ENCODE measurements at regions not wholly inside any gene's neighbourhood (a gene's known extent, or its start where the extent isn't known, plus 50 kb on each side); places are given as distances from the start of the nearest gene placed in this dataset.

- no peak overlapping the region for H3K4me3 ChIP-seq (ENCODE audit: control insufficient read depth, low read depth, low read length)
- no peak for DNase-seq (ENCODE audit: low read depth)
- TF ChIP-seq CTCF (conservative IDR thresholded peaks at IDR 0.05; ENCODE audit: control insufficient read depth, insufficient read depth, low read depth, low read length): no peak
These were observed 82.0 kb upstream of the TSHZ2 start for GRCh38 chr20:52890130-52890529.

- peak; percentile 84 for DNase-seq (ENCODE audit: low read depth)
- no peak overlapping the region for H3K4me3 ChIP-seq (ENCODE audit: control insufficient read depth, low read depth, low read length)
- TF ChIP-seq CTCF (conservative IDR thresholded peaks at IDR 0.05; ENCODE audit: control insufficient read depth, insufficient read depth, low read depth, low read length): no peak
These were observed 82.9 kb upstream of the TSHZ2 start for GRCh38 chr20:52889225-52889624.

- DNase-seq (ENCODE audit: low read depth): peak; percentile 53
- TF ChIP-seq CTCF (conservative IDR thresholded peaks at IDR 0.05; ENCODE audit: control insufficient read depth, insufficient read depth, low read depth, low read length): no peak
These were observed 84.1 kb upstream of the TSHZ2 start for GRCh38 chr20:52888096-52888495.

GRCh38 chr20:52880997-52881396 is 91.2 kb upstream of the TSHZ2 start:
- H3K4me3 ChIP-seq (ENCODE audit: control insufficient read depth, low read depth, low read length): no peak overlapping the region
- no peak for DNase-seq (ENCODE audit: low read depth)
- TF ChIP-seq CTCF (conservative IDR thresholded peaks at IDR 0.05; ENCODE audit: control insufficient read depth, insufficient read depth, low read depth, low read length): no peak

More at GRCh38 chr20:52888096-52888495, 84.1 kb upstream of the TSHZ2 start:
- H3K4me3 ChIP-seq (ENCODE audit: control insufficient read depth, low read depth, low read length): no peak overlapping the region

- DNase-seq (ENCODE audit: low read depth): no peak
- TF ChIP-seq CTCF (conservative IDR thresholded peaks at IDR 0.05; ENCODE audit: control insufficient read depth, insufficient read depth, low read depth, low read length): no peak
- H3K4me3 ChIP-seq (ENCODE audit: control insufficient read depth, low read depth, low read length): no peak overlapping the region
These were observed 91.9 kb upstream of the TSHZ2 start for GRCh38 chr20:52880259-52880658.

- no peak for DNase-seq (ENCODE audit: low read depth)
- H3K4me3 ChIP-seq (ENCODE audit: control insufficient read depth, low read depth, low read length): no peak overlapping the region
- TF ChIP-seq CTCF (conservative IDR thresholded peaks at IDR 0.05; ENCODE audit: control insufficient read depth, insufficient read depth, low read depth, low read length): no peak
These were observed 97.9 kb upstream of the TSHZ2 start for GRCh38 chr20:52874241-52874640.
